PC-3 (cell line): ENCODE measurements at regions not wholly inside any gene's neighbourhood (a gene's known extent, or its start where the extent isn't known, plus 50 kb on each side); places are given as distances from the start of the nearest gene placed in this dataset.
"Not testable (repeated sequence)": the region's sequence is repeated elsewhere in the genome, so short reads cannot be mapped to it uniquely, and the experiment has no call there.

Experiments used
- ATAC-seq: fragments of 200-7000 bp; cut with Tn5 transposase; 2 replicates; pipeline ENCODE4 v1.9.1; 2020; ENCODE audit warnings: mild to moderate bottlenecking, moderate library complexity
- BruUV-seq: library from RNA; stranded (reverse); fragments of 400-500 nt; replicated peaks from 2 replicates; lab custom pipeline; 2021; lab: Mats Ljungman, UMichigan
- CTCF ChIA-PET: fragments of 300-600 bp; sonication (Branson Sonifier 250); formaldehyde crosslinking; loops from one replicate; lab custom pipeline; 2022; ENCODE audit warnings: antibody characterized with exemption; lab: Charles Lee
- POLR2A ChIA-PET: fragments of 300-600 bp; sonication (Branson Sonifier 250); formaldehyde crosslinking; loops from one replicate; lab custom pipeline; 2022; ENCODE audit warnings: antibody characterized with exemption; ENCODE audit not compliant: unreplicated experiment; lab: Charles Lee
- DNase-seq: peaks from one replicate; pipeline ENCODE4 v3.0.0-alpha.2; 2015
- H2AFZ ChIP-seq: fragments of 300-600 bp; sonication (generic); 2 replicates; pipeline ENCODE4 v1.6.0; 2016; ENCODE audit warnings: antibody characterized with exemption, low read length
- H3F3A ChIP-seq: fragments of 300-600 bp; sonication (generic); one replicate; pipeline ENCODE4 v1.6.0; 2017; ENCODE audit warnings: antibody characterized with exemption, low read length, control low read depth, mild to moderate bottlenecking; ENCODE audit not compliant: unreplicated experiment
- H3K27ac ChIP-seq: fragments of 300-600 bp; sonication (generic); 2 replicates; pipeline ENCODE4 v1.5.1; 2016; ENCODE audit warnings: mild to moderate bottlenecking, low read length
- H3K27me3 ChIP-seq: fragments of 300-600 bp; sonication (generic); 2 replicates; pipeline ENCODE4 v1.6.1; 2016; ENCODE audit warnings: low read length, mixed read lengths
- H3K36me3 ChIP-seq: fragments of 300-600 bp; sonication (generic); 2 replicates; pipeline ENCODE4 v1.6.1; 2016; ENCODE audit warnings: low read depth, mixed run types, low read length, mixed read lengths
- H3K4me1 ChIP-seq: fragments of 300-600 bp; sonication (generic); 2 replicates; pipeline ENCODE4 v1.5.1; 2016; ENCODE audit warnings: low read length; ENCODE audit not compliant: insufficient read depth
- H3K4me2 ChIP-seq: fragments of 300-600 bp; sonication (generic); 2 replicates; pipeline ENCODE4 v1.6.0; 2016; ENCODE audit warnings: low read length
- H3K4me3 ChIP-seq: fragments of 300-600 bp; sonication (generic); 2 replicates; pipeline ENCODE4 v1.5.1; 2016; ENCODE audit warnings: mild to moderate bottlenecking, low read length, mixed read lengths
- H3K79me2 ChIP-seq: fragments of 300-600 bp; sonication (generic); 2 replicates; pipeline ENCODE4 v1.6.1; 2017; ENCODE audit warnings: low read length, mixed read lengths
- H3K9ac ChIP-seq: fragments of 300-600 bp; sonication (generic); 2 replicates; pipeline ENCODE4 v1.6.0; 2016; ENCODE audit warnings: mild to moderate bottlenecking, low read length
- H3K9me2 ChIP-seq: fragments of 300-600 bp; sonication (generic); replicated peaks from 2 replicates; pipeline ENCODE4 v1.6.1; 2016; ENCODE audit warnings: mixed run types, low read length, mixed read lengths
- H3K9me3 ChIP-seq: fragments of 300-600 bp; sonication (generic); 2 replicates; pipeline ENCODE4 v1.6.1; 2016; ENCODE audit warnings: low read length, mixed read lengths
- H4K20me1 ChIP-seq: fragments of 300-600 bp; sonication (generic); 2 replicates; pipeline ENCODE4 v1.6.1; 2016; ENCODE audit warnings: low read length, mixed read lengths
- EZH2 ChIP-seq: fragments of 300-600 bp; sonication (generic); IDR thresholded peaks from one replicate; pipeline ENCODE4 v1.6.1; 2017; ENCODE audit warnings: antibody characterized with exemption, mild to moderate bottlenecking, low read length; ENCODE audit not compliant: unreplicated experiment
- EZH2phosphoT487 ChIP-seq: fragments of 300-600 bp; sonication (generic); IDR thresholded peaks from 2 replicates; pipeline ENCODE4 v1.6.1; 2018; ENCODE audit warnings: mild to moderate bottlenecking, antibody characterized with exemption, low read length, borderline replicate concordance
- intact Hi-C: fragments of 100-400 bp; cut with micrococcal nuclease; formaldehyde crosslinking; loops from 2 replicates; pipeline ENCODE4 v1.9.0; 2023
- TF ChIP-seq, protein P1 (sequence below): fragments of 300-600 bp; sonication (generic); conservative IDR thresholded peaks from 2 replicates; pipeline ENCODE4 v1.5.1; 2017; ENCODE audit warnings: antibody characterized with exemption, low read depth, mild to moderate bottlenecking, low read length

DNA sequence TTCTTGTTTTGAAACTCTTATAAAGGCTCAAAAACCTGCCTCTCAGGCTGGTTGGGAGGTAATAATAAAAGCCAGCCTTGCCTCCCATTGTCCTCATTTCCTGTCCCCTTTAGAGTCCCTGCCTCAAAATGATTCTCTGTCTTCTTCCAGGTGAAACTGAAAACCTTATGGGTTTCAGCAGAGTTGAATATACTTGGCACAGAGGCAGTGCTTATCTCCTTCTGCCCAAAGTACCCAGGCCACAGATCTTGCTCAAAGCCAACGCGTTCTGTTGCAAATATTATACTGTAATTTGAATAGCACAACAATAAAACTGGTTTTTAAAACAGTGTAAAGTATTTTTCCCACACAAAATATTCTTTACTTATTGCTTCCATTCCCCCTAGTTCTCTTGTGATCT lies 183.1 kb upstream of the GIMD1 start:
- Histone ChIP-seq H3K4me3 (no peak overlapping the region), H3K36me3 (no peaks in the 10 kb centered on the region), H4K20me1 (no peaks in the 10 kb centered on the region), H3K79me2 (no peaks in the 10 kb centered on the region), H3K4me1 (no peaks in the 10 kb centered on the region), H3K4me2 (no peak overlapping the region), H3K9ac (no peak overlapping the region), H3K9me2 (no peaks in the 10 kb centered on the region), H3K27ac (no peak overlapping the region), H3K27me3 (no peaks in the 10 kb centered on the region), H3K9me3 (no peaks in the 10 kb centered on the region), H3F3A (no peaks in the 10 kb centered on the region), H2AFZ (no peak overlapping the region)
- POLR2A ChIA-PET: no interaction called here
- BruUV-seq: no TSS peak
- CTCF ChIA-PET: no interaction called here
- no peak for ATAC-seq
- TF ChIP-seq EZH2phosphoT487 (no peak), EZH2 (no peak)
- TF ChIP-seq, protein P1, sequence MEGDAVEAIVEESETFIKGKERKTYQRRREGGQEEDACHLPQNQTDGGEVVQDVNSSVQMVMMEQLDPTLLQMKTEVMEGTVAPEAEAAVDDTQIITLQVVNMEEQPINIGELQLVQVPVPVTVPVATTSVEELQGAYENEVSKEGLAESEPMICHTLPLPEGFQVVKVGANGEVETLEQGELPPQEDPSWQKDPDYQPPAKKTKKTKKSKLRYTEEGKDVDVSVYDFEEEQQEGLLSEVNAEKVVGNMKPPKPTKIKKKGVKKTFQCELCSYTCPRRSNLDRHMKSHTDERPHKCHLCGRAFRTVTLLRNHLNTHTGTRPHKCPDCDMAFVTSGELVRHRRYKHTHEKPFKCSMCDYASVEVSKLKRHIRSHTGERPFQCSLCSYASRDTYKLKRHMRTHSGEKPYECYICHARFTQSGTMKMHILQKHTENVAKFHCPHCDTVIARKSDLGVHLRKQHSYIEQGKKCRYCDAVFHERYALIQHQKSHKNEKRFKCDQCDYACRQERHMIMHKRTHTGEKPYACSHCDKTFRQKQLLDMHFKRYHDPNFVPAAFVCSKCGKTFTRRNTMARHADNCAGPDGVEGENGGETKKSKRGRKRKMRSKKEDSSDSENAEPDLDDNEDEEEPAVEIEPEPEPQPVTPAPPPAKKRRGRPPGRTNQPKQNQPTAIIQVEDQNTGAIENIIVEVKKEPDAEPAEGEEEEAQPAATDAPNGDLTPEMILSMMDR: no peak
- DNase-seq: no peak
- intact Hi-C loops: no loop called here

DNA sequence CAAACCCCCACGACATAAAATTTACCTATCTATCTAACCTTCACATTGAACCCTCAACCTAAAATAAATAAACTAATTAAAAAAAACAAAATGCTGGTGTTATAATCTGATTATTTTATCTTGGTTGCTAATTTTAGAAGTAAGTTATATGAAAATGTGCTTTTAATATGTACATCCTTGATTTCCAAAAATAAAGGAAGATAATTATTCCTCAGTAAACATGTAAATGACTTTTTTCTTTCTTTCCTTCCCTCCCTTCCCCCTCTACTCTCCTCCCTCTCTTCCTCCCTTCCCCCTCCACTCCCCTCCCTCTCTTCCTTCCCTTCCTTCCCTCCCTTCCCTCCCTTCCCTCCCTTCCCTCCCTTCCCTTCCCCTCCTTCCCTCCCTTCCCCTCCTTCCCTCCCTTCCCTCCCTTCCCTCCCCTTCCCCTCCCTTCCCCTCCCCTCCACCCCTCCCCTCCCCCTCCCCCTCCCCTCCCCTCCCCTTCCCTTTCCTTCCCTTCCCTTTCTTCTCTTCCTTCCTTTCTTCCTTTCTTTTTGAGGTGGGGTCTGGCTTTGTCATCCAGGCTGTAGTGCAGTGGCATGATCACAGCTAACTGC lies 180.0 kb upstream of the GIMD1 start:
- H3K4me1 ChIP-seq: no peaks in the 10 kb centered on the region
- H3K27me3 ChIP-seq: no peaks in the 10 kb centered on the region
- intact Hi-C loops: no loop called here
- no peaks in the 10 kb centered on the region for H3K79me2 ChIP-seq
- H3K36me3 ChIP-seq: no peaks in the 10 kb centered on the region
- H3K9ac ChIP-seq: no peak overlapping the region
- DNase-seq (no peak), ATAC-seq (no peak)
- H3K4me2 ChIP-seq: no peak overlapping the region
- H3K9me2 ChIP-seq: no peaks in the 10 kb centered on the region
- TF ChIP-seq, protein P1: no peak
- TF ChIP-seq EZH2phosphoT487: no peak
- no peak for TF ChIP-seq EZH2
- POLR2A ChIA-PET: no interaction called here
- no peak overlapping the region for H3K27ac ChIP-seq
- no peak overlapping the region for H2AFZ ChIP-seq
- no peaks in the 10 kb centered on the region for H3K9me3 ChIP-seq
- H4K20me1 ChIP-seq: no peaks in the 10 kb centered on the region
- H3F3A ChIP-seq: no peaks in the 10 kb centered on the region
- no peak overlapping the region for H3K4me3 ChIP-seq
- CTCF ChIA-PET: no interaction called here
- BruUV-seq: no TSS peak

DNA sequence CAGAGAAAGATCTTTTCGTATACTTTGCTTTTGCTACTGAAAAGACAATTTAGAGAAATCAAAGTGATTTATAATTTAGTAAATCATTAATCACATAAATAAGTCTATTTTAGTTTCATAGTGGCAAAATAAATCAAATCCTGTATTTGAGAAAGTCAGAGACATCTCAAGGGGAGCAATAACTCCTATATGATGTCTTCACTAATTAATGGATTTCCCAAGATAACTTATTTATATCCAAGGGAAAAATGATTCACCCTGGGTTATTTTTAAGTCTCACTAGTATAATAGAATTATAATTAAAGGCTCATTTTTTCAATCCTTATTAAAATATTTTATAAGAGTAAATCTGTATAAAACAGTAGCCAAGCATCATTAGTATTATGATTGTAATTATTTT lies 177.8 kb upstream of the GIMD1 start:
- intact Hi-C loops: no loop called here
- TF ChIP-seq, protein P1: no peak
- no peak for TF ChIP-seq EZH2
- TF ChIP-seq EZH2phosphoT487: no peak
- ATAC-seq (no peak), DNase-seq (no peak)
- Histone ChIP-seq H3K27ac (no peak overlapping the region), H2AFZ (no peak overlapping the region), H3K79me2 (no peaks in the 10 kb centered on the region), H3K4me3 (no peak overlapping the region), H3K9me3 (no peaks in the 10 kb centered on the region), H3K4me1 (peaks cover 7% of the 10 kb centered on the region), H4K20me1 (no peaks in the 10 kb centered on the region), H3K9ac (no peak overlapping the region), H3K9me2 (no peaks in the 10 kb centered on the region), H3K36me3 (no peaks in the 10 kb centered on the region), H3K27me3 (no peaks in the 10 kb centered on the region), H3F3A (no peaks in the 10 kb centered on the region), H3K4me2 (no peak overlapping the region)
- BruUV-seq: no TSS peak
- ChIA-PET CTCF (no interaction called here), POLR2A (no interaction called here)

DNA sequence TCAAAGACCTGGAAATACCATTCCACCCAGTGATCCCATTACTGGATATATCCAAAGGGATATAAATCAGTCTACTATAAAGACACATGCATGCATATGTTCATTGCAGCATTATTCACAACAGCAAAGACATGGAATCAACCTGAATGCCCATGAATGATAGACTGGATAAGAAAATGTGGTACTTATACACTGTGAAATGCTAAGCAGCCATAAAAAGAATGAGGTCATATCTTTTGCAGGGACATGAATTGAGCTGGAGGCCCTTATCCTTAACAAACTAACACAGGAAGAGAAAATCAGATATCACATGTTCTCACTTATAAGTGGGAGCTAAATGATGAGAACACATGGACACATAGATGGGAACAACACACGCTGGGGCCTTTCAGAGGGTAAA lies 174.0 kb upstream of the GIMD1 start:
- H3K4me3 ChIP-seq, H2AFZ ChIP-seq, CTCF ChIA-PET, H3K9me2 ChIP-seq, intact Hi-C loops, H3F3A ChIP-seq, H3K9ac ChIP-seq, H3K79me2 ChIP-seq, H3K27ac ChIP-seq, POLR2A ChIA-PET, BruUV-seq, H3K4me2 ChIP-seq, H4K20me1 ChIP-seq, DNase-seq, ATAC-seq, H3K36me3 ChIP-seq, H3K27me3 ChIP-seq, H3K9me3 ChIP-seq: not testable (repeated sequence)
- peaks cover 13% of the 10 kb centered on the region for H3K4me1 ChIP-seq
